Fibroblast of mammary gland (primary cell): ENCODE measurements at regions not wholly inside any gene's neighbourhood (a gene's known extent, or its start where the extent isn't known, plus 50 kb on each side); places are given as distances from the start of the nearest gene placed in this dataset.
"Not testable (repeated sequence)": the region's sequence is repeated elsewhere in the genome, so short reads cannot be mapped to it uniquely, and the experiment has no call there.

Experiments
- DNase-seq: peaks from one replicate; pipeline ENCODE4 v3.0.0-alpha.2; 2010; ENCODE audit warnings: low read depth
- H3K4me3 ChIP-seq: 2 replicates; pipeline ENCODE4 v1.5.1; 2011; ENCODE audit warnings: low read depth, mild to moderate bottlenecking, low read length, moderate library complexity; ENCODE audit not compliant: control insufficient read depth
- TF ChIP-seq, protein P1 (sequence below): conservative IDR thresholded peaks from 2 replicates; pipeline ENCODE4 v1.5.1; 2011; ENCODE audit warnings: low read depth, low read length, inconsistent platforms; ENCODE audit not compliant: control insufficient read depth, insufficient read depth

DNA sequence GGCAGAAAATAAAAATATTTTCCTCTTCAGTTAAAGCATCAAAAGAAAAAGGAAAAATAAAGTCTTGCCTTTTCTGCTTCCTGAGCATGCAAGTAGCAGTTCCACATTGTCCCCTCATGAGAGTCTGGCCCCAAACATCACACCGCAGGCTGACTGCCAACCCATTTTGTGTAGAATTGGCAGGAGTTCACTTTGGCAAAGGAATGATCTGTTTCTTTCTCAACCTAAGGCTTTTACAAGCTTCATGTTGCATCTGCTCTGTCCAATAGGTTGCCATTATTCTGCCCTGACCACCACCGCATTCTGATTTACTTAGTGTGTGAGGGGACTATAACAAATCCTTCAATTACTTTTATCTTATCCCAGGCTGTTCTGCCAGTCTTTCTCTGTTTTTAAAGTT, 249.5 kb downstream of the ISL1 start:
- DNase-seq = no peak
- TF ChIP-seq, protein P1, sequence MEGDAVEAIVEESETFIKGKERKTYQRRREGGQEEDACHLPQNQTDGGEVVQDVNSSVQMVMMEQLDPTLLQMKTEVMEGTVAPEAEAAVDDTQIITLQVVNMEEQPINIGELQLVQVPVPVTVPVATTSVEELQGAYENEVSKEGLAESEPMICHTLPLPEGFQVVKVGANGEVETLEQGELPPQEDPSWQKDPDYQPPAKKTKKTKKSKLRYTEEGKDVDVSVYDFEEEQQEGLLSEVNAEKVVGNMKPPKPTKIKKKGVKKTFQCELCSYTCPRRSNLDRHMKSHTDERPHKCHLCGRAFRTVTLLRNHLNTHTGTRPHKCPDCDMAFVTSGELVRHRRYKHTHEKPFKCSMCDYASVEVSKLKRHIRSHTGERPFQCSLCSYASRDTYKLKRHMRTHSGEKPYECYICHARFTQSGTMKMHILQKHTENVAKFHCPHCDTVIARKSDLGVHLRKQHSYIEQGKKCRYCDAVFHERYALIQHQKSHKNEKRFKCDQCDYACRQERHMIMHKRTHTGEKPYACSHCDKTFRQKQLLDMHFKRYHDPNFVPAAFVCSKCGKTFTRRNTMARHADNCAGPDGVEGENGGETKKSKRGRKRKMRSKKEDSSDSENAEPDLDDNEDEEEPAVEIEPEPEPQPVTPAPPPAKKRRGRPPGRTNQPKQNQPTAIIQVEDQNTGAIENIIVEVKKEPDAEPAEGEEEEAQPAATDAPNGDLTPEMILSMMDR = no peak

DNA sequence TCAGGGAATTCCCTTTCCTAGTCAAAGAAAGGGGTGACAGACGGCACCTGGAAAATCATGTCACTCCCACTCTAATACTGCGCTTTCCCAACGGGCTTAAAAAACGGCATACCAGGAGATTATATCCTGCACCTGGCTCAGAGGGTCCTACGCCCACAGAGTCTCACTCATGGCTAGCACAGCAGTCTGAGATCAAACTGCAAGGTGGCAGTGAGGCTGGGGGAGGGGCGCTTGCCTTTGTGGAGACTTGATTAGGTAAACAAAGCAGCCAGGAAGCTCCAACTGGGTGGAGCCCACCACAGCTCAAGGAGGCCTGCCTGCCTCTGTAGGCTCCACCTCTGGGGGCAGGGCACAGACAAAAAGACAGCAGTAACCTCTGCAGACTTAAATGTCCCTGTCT, 253.7 kb downstream of the ISL1 start:
- not testable (repeated sequence) for DNase-seq, H3K4me3 ChIP-seq

More for the DNA sequence above, 249.5 kb downstream of the ISL1 start:
- H3K4me3 ChIP-seq = no peak overlapping the region

DNA sequence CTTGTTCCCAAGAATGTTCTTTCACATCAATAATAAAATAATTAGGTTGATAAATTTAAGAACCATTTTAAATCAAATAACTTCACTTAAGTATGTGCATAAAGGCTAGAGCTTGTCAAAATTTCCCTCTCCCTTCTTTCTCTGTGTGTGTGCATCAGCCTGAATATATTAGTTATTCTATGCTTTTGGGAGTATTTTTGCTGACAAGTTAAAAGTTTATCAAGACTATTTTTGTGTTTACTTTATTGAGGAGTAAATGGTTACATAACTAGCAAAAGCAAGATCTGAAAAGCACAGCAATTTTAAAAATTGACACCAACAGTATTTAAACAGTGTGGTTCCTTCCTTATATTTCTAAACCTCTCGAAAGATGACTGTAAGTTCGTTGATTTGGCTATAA, 261.7 kb downstream of the ISL1 start:
- no peak overlapping the region for H3K4me3 ChIP-seq
- DNase-seq = no peak
- TF ChIP-seq, protein P1 = no peak

DNA sequence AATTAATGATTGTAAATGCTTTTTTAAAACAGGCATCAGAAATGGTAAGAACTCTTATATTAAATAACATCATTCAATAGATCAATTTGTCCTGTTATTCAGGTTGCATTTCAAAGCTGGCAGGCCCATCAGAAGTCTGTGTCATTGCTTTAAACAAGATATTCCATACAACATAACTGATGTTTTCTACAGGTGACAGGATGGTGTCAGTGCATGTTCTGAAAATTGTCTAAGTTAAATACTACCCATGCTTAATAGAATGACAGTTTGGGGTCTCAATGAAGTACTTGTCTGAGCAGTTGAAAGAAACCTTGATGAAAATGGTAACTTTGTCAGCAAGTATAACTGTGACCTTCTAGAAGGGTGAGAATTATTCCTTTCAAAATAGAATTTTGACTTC, 263.2 kb downstream of the ISL1 start:
- DNase-seq = no peak
- H3K4me3 ChIP-seq = no peak overlapping the region
- TF ChIP-seq, protein P1 = no peak

DNA sequence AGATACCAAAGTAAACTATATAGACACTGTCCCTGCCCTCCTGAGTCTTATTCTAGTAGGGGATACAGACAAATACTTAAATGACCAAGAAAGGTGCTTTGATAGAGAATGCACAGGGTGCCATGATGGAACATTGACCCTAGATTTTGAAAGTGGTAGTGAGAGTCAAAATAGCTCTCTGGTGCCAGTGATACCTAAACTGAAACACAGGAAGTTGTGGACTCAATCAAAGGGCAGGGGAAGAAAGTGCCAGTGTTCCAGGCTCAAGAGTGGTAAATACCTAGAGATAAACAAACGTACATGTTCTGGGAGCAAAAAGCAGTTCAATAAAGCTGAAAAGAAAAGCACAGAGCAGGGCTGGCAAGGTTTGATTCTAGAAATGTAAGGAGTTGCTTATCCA, 267.6 kb downstream of the ISL1 start:
- no peak overlapping the region for H3K4me3 ChIP-seq
- DNase-seq = no peak
- TF ChIP-seq, protein P1 = no peak

DNA sequence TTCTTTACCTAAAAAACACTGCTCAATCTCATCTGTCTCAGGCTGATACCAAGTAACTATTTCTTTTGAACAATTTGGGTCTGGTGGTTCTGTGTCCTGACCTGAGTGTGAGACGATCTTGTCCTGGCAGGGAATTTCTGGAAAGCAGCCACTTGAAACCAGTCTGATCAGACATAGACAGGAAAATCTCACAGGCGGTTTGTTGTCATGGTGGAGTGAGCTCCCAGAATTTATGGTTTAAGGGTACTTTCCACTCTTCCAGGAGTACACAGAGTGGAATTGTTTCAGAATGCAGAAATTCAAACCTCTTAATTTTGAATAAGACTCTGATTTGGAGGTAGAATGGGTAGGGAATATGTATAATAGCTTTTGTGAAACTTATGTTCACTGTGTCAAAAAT, 268.2 kb downstream of the ISL1 start:
- no peak overlapping the region for H3K4me3 ChIP-seq
- no peak for DNase-seq
- TF ChIP-seq, protein P1 = no peak

DNA sequence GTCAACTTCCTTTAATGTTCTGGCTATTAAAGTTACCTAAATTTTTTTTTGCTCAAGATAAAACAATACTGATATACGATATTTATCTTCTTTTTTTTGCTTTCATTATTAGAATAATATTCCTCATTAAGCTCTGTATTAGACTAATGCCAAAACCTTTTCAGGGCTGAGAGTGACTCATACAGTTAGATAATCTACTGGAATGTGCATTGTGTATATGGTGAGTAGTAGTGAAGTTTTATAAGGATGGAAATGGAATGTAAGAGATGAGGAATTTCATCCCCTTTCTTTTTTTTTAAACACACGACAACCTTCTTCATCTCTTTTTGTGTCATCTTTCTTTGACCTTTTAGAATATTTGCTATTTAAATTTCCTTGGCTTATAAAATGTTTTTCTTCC, 268.6 kb downstream of the ISL1 start:
- no peak for DNase-seq
- no peak overlapping the region for H3K4me3 ChIP-seq
- TF ChIP-seq, protein P1 = no peak
